Osteocyte (in vitro differentiated cells): ENCODE measurements at regions not wholly inside any gene's neighbourhood (a gene's known extent, or its start where the extent isn't known, plus 50 kb on each side); places are given as distances from the start of the nearest gene placed in this dataset.

ENCODE experiments used
- DNase-seq: peaks from one replicate; pipeline ENCODE4 v3.0.0; 2021; ENCODE audit warnings: mixed read lengths; ENCODE audit not compliant: unreplicated experiment; ENCODE audit errors: extremely low spot score
- H3K27ac Mint-ChIP-seq: one replicate; pipeline ENCODE4 v1.8.0; 2021; ENCODE audit warnings: mild to moderate bottlenecking, mixed read lengths; ENCODE audit not compliant: unreplicated experiment
- H3K27me3 Mint-ChIP-seq: one replicate; pipeline ENCODE4 v1.8.0; 2021; ENCODE audit warnings: mixed read lengths; ENCODE audit not compliant: unreplicated experiment
- H3K36me3 Mint-ChIP-seq: one replicate; pipeline ENCODE4 v1.8.0; 2021; ENCODE audit warnings: mixed read lengths; ENCODE audit not compliant: unreplicated experiment
- H3K4me1 Mint-ChIP-seq: one replicate; pipeline ENCODE4 v1.8.0; 2021; ENCODE audit warnings: mixed read lengths; ENCODE audit not compliant: unreplicated experiment
- H3K4me3 Mint-ChIP-seq: one replicate; pipeline ENCODE4 v1.8.0; 2021; ENCODE audit warnings: mild to moderate bottlenecking, moderate library complexity, mixed read lengths; ENCODE audit not compliant: unreplicated experiment
- H3K9me3 Mint-ChIP-seq: one replicate; pipeline ENCODE4 v1.8.0; 2021; ENCODE audit warnings: mixed read lengths; ENCODE audit not compliant: unreplicated experiment
- CTCF ChIP-seq: fragments of 200-600 bp; sonication (generic); IDR thresholded peaks from 2 replicates; pipeline ENCODE4 v1.5.0; 2021; ENCODE audit warnings: antibody characterized with exemption, mild to moderate bottlenecking, moderate library complexity

GRCh38 chr5:106923409-106923808, 747.3 kb downstream of the EFNA5 start:
- DNase-seq, result no peak
- no peak for TF ChIP-seq CTCF
- H3K36me3 Mint-ChIP-seq, result no peaks in the 10 kb centered on the region
- no peaks in the 10 kb centered on the region for H3K27me3 Mint-ChIP-seq
- H3K27ac Mint-ChIP-seq, result no peak overlapping the region
- H3K4me1 Mint-ChIP-seq, result no peaks in the 10 kb centered on the region
- peaks cover 18% of the 10 kb centered on the region for H3K9me3 Mint-ChIP-seq
- no peak overlapping the region for H3K4me3 Mint-ChIP-seq

- no peak overlapping the region for H3K27ac Mint-ChIP-seq
- H3K9me3 Mint-ChIP-seq, result peaks cover 10% of the 10 kb centered on the region
- no peak for DNase-seq
- TF ChIP-seq CTCF, result no peak
- H3K36me3 Mint-ChIP-seq, result peaks cover 5% of the 10 kb centered on the region
- H3K4me1 Mint-ChIP-seq, result no peaks in the 10 kb centered on the region
- no peaks in the 10 kb centered on the region for H3K27me3 Mint-ChIP-seq
- H3K4me3 Mint-ChIP-seq, result no peak overlapping the region
These were observed 749.2 kb downstream of the EFNA5 start for GRCh38 chr5:106921567-106921966.

- H3K9me3 Mint-ChIP-seq, result peaks cover 4% of the 10 kb centered on the region
- H3K27ac Mint-ChIP-seq, result no peak overlapping the region
- no peak for DNase-seq
- H3K27me3 Mint-ChIP-seq, result no peaks in the 10 kb centered on the region
- no peaks in the 10 kb centered on the region for H3K36me3 Mint-ChIP-seq
- TF ChIP-seq CTCF, result no peak
- H3K4me3 Mint-ChIP-seq, result no peak overlapping the region
- H3K4me1 Mint-ChIP-seq, result no peaks in the 10 kb centered on the region
These were observed 760.3 kb downstream of the EFNA5 start for GRCh38 chr5:106910486-106910885.

GRCh38 chr5:106909716-106910115, 761.0 kb downstream of the EFNA5 start:
- no peak for TF ChIP-seq CTCF
- H3K9me3 Mint-ChIP-seq, result peaks cover 4% of the 10 kb centered on the region
- H3K27me3 Mint-ChIP-seq, result no peaks in the 10 kb centered on the region

GRCh38 chr5:106907979-106908378, 762.8 kb downstream of the EFNA5 start:
- Mint-ChIP-seq H3K9me3 (no peaks in the 10 kb centered on the region), H3K4me1 (no peaks in the 10 kb centered on the region), H3K36me3 (no peaks in the 10 kb centered on the region), H3K27me3 (no peaks in the 10 kb centered on the region), H3K4me3 (no peak overlapping the region), H3K27ac (no peak overlapping the region)
- no peak for DNase-seq
- TF ChIP-seq CTCF, result no peak

More at GRCh38 chr5:106909716-106910115, 761.0 kb downstream of the EFNA5 start:
- Mint-ChIP-seq H3K4me3 (no peak overlapping the region), H3K27ac (no peak overlapping the region), H3K4me1 (no peaks in the 10 kb centered on the region), H3K36me3 (no peaks in the 10 kb centered on the region)
- no peak for DNase-seq
